GM10266 (cell line): ENCODE measurements at regions not wholly inside any gene's neighbourhood (a gene's known extent, or its start where the extent isn't known, plus 50 kb on each side); places are given as distances from the start of the nearest gene placed in this dataset.

Experiments used
- DNase-seq: peaks from one replicate; pipeline ENCODE4 v3.0.0; 2012; ENCODE audit errors: extremely low spot score
- TF ChIP-seq, protein P1 (sequence below): IDR thresholded peaks from 2 replicates; pipeline ENCODE4 v1.5.1; 2012; ENCODE audit warnings: mild to moderate bottlenecking, low read depth; ENCODE audit not compliant: control insufficient read depth, insufficient read depth; ENCODE audit errors: missing control alignments

DNA sequence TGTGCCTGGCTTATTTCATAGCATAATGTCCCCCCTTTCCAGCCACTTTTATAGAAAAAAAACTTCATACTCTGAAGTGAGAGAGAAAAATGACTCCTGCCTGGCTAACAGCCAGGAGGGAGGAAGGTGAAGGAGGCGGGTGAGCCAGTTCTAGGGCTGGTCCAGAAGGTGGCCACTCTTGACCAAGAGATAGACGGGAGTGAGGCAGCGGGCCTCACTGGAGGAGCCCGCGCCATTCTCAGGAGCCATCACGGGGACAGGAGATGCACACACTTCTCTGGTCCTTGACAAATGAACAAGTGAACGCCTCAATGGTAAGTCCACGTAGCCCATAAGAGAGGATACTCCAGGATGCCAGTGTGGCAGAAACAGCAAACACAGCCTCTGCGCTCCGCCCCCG lies 231.4 kb downstream of the UQCRFS1 start:
- DNase-seq = no peak
- TF ChIP-seq, protein P1, sequence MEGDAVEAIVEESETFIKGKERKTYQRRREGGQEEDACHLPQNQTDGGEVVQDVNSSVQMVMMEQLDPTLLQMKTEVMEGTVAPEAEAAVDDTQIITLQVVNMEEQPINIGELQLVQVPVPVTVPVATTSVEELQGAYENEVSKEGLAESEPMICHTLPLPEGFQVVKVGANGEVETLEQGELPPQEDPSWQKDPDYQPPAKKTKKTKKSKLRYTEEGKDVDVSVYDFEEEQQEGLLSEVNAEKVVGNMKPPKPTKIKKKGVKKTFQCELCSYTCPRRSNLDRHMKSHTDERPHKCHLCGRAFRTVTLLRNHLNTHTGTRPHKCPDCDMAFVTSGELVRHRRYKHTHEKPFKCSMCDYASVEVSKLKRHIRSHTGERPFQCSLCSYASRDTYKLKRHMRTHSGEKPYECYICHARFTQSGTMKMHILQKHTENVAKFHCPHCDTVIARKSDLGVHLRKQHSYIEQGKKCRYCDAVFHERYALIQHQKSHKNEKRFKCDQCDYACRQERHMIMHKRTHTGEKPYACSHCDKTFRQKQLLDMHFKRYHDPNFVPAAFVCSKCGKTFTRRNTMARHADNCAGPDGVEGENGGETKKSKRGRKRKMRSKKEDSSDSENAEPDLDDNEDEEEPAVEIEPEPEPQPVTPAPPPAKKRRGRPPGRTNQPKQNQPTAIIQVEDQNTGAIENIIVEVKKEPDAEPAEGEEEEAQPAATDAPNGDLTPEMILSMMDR = no peak

DNA sequence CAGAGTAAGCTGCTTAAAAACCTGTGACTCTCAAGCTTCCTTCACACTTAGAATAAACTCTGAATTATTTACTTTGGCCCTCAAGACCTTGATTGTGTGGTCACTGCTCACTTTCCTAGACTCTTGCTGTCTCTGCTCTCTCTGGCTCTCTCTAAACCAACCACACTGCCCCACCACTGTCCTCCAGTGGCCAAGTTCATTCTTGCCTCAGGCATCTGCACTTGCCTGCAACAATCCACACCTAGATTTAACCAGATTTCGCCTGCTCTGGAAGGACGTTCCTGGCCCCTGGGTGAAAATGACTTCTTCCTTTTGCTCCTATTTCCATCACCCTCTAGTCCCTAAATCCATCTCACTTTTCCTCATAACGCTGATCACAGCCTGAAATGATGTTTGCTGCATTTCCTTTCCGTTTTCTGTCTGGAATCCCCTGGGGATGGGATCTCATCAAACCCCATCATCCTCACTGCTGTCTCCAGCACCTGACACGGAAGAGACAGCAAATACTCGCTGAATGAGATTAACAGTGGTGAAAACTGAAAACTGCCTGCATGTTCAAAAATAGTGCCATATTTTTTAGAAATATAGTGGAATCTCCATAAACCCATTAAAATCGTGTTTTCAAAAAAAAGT lies 232.6 kb downstream of the UQCRFS1 start:
- TF ChIP-seq, protein P1 = no peak
- no peak for DNase-seq

DNA sequence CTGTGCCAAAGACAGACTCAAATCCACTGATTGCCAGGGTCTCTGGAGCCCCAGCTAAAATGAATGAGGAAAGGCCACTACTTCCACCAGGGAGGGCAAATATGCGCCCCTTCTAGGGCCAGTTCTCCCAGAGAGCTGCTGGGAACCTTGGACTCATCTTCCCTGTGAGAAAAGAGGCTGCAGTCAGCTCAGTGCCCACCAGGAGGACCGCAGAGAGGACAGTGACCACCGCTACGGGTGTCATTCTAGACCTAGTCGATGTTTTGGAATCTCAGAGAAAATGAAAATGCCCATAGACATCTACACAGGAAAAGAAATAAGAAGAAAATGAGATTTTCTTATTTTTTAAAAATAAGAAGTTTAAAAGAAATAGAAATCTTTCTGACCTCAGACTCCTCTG lies 235.1 kb downstream of the UQCRFS1 start:
- no peak for DNase-seq
- TF ChIP-seq, protein P1 = no peak

DNA sequence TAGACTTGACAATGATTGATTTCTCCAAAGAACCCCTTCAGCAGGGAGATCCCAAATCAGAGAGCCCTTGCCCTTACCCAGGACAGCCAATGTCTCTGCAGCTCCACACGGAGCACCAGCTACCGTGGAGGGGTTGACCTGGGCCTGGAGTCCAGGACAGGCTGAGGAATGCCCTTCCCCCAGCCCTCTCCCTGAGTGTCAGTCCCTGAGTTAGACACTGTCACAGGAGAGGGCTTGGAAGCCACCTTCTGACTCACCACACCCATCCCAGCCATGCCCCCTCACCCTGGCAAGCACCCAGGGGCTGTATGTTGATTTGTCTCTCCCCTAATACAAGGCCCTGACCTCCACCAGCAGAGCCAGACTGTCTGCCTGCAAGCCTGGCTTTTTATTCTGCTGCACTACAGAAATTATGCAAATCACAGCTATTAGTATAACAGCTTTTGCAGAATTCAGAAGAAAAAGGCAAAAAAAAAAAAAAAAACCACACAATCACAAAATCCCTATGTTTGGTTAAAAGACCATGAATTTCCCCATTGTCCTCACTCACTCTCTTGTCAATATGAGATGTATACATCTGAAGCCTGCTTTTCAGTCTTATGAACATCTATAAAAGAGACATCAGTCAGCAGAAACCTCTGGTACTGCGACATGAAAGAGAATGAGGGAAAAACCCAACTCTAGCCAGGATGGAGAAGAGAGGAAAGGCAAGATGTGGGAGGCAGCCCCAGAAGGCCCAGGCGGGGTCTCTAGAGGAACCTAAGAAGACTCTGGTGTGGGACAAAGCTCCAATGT lies 240.7 kb downstream of the UQCRFS1 start:
- TF ChIP-seq, protein P1 = no peak
- no peak for DNase-seq

DNA sequence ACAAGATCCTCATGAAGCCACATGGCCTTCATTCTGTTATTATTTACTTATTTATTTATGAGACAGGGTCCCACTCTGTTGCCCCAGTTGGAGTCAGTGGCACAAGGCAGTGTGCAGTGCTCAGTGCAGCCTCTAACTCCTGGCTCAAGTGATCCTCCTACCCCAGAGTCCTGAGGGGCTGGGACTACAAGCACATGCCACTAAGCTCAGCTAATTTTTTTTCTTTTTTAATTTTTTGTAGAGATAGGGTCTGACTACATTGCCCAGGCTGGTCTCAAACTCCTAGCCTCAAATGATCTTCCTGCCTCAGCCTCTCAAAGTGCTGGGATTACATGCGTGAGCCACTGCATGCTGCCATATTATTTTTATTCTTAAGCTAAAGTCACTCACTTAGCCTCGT lies 241.4 kb downstream of the UQCRFS1 start:
- no peak for DNase-seq
- TF ChIP-seq, protein P1 = no peak

DNA sequence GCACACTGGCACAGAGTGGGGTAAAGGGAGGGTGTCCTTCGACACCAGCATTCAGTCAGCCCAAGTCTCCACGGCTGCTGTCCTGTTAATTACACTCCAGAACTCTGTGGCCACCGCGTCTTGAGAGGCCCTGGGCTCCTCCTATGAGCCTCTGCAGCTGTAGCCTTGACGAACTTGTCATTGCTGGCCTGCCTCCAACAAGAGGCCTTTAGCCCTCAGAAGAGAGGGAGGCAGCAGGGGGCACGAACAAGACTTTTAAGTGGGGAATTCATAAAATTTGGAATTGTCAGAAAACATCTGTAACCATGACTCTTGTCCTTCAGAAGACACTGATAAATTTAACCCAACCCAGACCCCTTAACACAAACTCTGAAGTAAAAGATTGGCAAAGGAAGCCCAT lies 241.9 kb downstream of the UQCRFS1 start:
- DNase-seq = no peak
- TF ChIP-seq, protein P1 = no peak

DNA sequence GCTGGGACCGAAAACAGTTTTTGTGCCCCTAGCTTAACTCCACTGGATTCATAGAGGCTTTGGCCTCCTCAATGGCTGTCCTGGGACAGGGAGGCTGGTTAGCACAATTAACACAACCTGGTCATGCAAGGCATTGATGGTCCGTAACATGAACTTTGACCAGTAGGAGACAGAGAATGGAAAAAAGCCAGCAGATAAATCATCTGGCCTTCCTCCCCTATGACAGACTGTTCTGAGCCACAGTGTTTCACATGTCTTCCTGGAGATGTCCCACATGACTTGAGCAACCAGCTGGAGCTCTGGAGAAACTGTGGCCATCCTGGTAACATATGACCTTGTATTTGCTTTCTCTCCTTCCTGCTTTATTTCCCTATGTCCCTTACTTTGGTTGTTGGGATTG lies 244.2 kb downstream of the UQCRFS1 start:
- DNase-seq = no peak
- TF ChIP-seq, protein P1 = no peak
